GM23248 (cell line): ENCODE measurements at regions not wholly inside any gene's neighbourhood (a gene's known extent, or its start where the extent isn't known, plus 50 kb on each side); places are given as distances from the start of the nearest gene placed in this dataset.

Experiments used
- EZH2 ChIP-seq: fragments of 200-600 bp; sonication (generic); IDR thresholded peaks from 2 replicates; pipeline ENCODE4 v1.6.1; 2018; ENCODE audit warnings: antibody characterized with exemption, mild to moderate bottlenecking; ENCODE audit not compliant: insufficient read depth, poor library complexity, severe bottlenecking
- EZH2phosphoT487 ChIP-seq: fragments of 200-600 bp; sonication (generic); IDR thresholded peaks from 2 replicates; pipeline ENCODE4 v1.6.1; 2018; ENCODE audit warnings: antibody characterized with exemption, moderate library complexity, mild to moderate bottlenecking, low read depth; ENCODE audit not compliant: insufficient read depth

DNA sequence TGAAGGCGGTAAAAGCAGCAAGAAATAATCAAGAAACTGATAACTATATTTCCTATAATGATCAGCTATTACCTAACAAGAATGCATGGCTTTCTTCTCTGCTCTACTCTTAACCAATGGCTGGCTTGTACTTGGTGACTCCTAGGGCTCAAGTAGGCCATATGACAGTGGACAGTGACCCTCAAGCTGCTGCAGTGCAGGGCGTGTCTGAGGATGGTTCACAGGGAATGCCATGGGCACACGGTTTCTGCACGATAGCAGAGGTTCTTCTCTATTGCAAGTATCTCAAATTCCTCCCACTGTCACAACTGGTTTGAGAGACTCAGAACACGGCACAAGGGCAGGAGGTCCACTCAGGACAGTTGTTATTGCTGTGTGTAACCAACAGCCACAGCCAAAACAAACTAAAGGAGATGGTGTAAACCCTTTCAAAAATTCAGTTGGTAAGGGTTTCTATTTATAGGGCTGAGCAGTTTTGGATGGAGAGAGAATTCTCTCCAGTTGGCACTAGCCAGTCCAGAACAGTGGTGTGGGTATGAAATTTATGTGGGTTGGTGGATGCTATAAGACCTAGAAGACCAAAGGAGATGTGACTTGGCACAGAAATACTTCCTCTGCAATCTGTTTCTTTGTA is 103.2 kb upstream of the ST8SIA2 start:
- TF ChIP-seq EZH2, result no peak
- no peak for TF ChIP-seq EZH2phosphoT487
